PC-9 (cell line): ENCODE measurements at regions not wholly inside any gene's neighbourhood (a gene's known extent, or its start where the extent isn't known, plus 50 kb on each side); places are given as distances from the start of the nearest gene placed in this dataset.

Experiments used
- EZH2 ChIP-seq: fragments of 200-600 bp; sonication (generic); IDR thresholded peaks from 2 replicates; pipeline ENCODE4 v1.8.0; 2017; ENCODE audit warnings: antibody characterized with exemption, low read depth
- TF ChIP-seq, protein P1 (sequence below): fragments of 200-600 bp; sonication (generic); conservative IDR thresholded peaks from 2 replicates; pipeline ENCODE4 v1.6.1; 2017; ENCODE audit warnings: mixed run types, antibody characterized with exemption, mild to moderate bottlenecking, moderate library complexity

DNA sequence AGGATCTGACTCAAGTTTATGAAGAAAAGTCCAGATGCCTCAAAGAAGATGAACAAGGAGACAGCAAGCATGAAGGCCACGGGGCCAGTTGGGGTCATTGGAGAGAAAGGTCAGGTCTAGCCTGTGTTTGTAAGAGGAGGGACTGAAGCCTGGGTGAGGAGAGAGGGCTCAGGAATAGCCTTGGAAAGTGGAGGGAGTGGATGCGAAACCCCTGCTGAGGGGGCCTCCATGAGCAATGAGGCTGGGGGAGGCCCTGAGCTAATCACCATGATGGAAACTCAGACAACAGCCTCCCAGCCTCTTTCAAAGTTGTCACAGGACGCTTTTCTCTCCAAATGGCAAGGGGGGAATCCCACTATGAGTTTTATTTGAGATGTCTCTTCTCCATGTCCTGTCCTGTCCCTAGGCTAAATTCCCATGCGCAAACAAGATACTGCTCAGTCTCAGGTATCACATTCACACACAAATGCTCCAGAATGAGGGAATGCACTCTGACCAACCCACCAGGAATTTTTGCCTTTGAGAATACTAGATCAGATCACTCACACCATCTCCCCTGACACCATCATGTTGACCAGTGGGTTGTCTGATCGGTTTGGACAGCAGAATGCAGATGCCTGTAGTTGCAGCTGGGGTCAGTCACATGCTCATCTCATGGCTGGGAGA lies 51.3 kb upstream of the TOP3B start:
- TF ChIP-seq, protein P1, sequence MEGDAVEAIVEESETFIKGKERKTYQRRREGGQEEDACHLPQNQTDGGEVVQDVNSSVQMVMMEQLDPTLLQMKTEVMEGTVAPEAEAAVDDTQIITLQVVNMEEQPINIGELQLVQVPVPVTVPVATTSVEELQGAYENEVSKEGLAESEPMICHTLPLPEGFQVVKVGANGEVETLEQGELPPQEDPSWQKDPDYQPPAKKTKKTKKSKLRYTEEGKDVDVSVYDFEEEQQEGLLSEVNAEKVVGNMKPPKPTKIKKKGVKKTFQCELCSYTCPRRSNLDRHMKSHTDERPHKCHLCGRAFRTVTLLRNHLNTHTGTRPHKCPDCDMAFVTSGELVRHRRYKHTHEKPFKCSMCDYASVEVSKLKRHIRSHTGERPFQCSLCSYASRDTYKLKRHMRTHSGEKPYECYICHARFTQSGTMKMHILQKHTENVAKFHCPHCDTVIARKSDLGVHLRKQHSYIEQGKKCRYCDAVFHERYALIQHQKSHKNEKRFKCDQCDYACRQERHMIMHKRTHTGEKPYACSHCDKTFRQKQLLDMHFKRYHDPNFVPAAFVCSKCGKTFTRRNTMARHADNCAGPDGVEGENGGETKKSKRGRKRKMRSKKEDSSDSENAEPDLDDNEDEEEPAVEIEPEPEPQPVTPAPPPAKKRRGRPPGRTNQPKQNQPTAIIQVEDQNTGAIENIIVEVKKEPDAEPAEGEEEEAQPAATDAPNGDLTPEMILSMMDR, result no peak
- TF ChIP-seq EZH2, result no peak
